ENCODE measurements at regions not wholly inside any gene's neighbourhood (a gene's known extent, or its start where the extent isn't known, plus 50 kb on each side); places are given as distances from the start of the nearest gene placed in this dataset.
A peak's percentile ranks its signal among the peaks of the same experiment; 100 is the strongest.

DNA sequence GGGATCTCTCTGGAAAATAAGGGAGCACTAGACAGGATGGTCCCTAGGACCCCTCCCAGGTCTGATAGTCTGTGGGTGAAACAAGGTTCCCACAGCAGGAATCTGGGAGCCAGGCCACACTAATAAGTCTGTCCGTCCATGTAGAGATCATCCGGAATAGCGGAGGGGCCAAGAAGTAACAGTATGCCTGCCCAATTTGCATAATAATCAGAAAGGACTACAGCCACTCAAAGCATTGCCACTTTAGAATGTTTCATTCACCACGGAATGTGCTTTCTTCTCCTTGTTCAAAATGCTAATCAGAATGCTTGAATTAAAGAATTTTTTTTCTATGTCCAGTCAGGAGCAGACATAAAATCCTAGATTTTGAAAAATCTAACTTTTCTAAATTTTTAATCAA is 254.9 kb downstream of the ACTL7B start:
- no peak for DNase-seq

DNA sequence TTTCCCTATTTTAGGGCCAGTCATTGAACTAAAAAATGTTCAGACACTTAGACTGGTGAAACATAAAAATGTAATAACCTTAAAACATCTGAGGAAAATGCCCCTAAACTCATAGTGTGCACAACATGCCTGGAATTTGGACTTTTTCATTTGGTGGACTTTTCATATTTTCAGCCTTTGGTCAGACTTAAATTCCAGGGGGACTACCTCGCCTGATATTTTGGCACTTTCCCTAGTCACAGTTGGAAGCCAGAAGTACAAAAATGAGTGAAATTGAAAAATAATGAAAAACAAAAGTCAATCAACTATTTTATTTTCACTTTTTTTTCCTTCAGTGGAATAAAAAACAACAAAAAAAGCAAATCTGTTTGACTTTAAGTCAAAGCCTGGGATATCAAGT is 256.2 kb downstream of the ACTL7B start:
- DNase-seq = no peak

DNA sequence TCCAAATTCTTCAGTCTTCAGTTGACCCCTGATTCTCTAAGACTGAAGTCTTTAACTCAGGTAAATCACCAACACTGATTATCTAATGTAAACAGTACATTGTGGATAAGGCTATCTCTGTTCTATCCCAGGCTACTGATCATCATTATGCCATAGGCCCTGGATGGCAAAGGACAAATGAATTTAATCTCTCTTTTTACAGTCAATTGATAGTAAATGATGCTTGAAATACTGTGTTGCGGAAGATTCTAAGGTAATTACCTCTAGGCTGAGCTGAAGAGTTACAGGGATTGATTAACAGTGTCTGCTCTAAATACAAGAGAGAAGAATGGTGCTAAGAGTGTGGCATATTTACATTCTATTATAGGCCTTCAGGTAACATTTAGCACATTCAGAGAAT is 264.7 kb downstream of the ACTL7B start:
- no peak for DNase-seq

DNA sequence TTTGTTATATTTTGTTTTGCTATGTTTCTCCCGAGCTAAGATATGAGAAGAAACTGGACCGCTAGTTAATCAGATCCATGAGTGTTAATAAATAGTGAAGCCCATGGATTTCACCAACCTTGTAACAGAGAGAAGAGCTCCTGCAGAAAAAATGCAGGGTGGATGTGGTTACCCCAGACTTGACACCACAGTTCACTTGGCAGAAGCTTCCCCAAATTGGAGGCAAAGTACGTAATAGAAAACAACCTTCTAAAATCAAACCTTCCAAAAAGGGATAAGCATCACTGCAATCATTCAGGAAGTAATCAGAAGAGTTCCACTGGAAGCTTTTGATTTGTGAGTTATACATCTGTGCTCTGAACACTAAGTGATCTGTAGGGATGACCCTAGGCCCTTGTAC is 267.5 kb downstream of the ACTL7B start:
- DNase-seq = no peak

DNA sequence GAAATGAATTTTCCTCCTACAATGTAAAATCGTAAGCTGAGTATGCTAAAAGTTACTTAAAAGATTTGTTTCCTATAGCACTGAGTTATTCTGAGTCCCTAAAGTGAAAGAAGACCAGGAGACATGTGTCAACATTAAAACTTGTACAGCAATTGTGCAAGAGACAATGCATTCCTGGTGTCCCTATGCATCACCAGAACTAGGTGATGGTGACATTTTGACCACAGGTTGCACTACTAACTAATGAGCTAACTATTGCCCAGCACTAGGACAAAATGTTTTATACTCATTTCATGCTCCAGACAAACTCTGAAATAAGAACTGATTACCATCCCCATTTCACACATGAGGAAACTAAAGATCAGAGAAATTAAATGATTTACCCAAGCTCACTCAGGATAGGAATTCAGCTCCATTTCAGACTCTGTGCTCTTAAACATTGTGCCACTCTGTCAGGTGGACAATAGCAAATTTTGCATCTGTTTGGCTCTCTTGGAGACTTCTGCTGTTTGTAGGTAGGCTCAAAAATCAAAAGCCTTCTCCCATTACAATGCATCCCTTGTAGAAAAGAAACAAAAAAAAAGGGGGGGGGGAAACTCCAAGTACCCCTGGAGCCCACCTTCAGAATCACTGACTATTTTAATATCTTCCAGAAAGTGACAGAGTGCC is 269.2 kb downstream of the ACTL7B start:
- DNase-seq = no peak

DNA sequence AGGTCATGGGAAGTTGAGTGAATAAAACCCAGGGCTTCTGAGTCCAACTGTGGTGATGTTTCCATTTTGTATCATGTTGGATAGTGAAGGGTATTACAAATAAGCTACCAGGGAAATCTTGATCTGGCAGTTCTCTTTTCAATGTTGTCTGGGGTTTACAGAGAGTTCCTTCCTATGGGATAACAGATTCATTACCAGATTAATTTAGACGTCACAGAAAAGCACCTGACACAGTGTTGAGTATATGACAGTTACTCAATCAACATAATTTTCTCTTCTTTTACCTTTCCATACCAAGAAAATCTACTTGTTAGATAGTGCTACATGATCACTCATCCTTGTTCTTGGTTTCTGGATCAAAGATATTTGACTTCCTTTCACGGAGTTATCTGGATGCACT is 270.9 kb downstream of the ACTL7B start:
- no peak for DNase-seq

DNA sequence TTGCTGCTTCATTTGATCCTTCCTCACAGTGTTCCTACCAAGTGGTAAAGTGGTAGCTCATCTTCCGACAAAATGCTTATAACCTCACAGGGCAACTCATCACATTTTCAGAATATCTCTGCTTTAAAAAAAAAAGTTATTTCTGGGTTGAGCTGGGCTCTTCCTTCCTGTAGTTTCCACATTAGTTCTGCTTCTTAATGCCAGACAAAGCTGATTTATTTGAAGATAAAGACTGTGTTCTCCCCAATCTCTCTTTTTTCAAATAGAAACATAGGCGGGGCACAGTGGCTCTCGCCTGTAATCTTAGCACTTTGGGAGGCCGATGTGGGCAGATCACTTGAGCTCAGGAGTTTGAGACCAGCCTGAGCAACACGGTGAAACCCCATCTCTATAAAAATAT is 273.1 kb downstream of the ACTL7B start:
- no peak for DNase-seq

DNA sequence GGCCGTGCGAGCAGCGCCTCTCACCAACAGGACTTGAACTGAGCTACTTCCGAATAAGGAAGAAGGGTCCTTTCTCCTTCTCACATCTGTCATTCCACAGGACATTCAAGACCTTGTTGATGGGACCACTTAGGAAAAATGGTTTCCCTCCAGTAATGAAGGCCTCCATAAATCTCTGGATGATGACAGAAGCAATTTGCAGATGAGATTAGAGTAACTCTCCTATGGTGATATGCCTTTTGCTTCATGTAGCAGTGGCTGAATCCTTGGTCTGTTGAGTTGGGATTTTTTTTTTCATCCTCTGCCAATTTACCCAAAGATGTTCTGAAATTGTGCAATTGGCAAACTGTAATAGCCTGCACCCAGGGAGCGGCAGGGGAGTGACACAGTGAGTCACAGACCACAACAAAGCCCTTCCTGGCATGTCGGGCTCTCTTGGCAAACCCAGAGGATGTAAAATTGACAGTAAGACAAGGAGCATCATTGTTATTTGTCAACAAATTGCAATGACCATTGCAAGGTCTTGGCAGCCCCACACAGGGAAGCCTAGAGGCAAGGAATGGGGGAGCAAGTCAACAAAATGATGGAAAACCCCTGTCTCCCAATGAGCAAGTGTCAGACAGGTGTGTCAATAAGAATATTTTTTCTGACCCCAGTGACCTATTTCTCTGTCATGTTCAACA is 275.9 kb downstream of the ACTL7B start:
- no peak for DNase-seq

DNA sequence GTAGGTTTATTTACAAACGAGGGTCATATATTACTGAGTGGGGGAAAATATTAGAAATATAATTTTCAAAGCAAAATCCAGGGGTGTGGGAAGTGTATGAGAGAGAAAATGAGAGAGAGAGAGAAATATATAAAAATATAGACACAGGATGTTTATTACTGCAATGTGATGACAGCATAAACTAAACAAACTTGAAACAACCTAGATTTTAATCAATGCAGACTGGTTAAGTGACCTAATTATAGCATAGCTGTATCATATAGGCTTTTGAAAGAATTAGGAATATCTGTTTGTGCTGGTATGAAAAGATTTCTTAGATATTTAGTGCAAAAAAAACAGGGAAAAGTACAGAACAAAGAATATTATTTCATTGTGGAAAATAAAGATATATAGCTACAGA is 280.5 kb downstream of the ACTL7B start:
- DNase-seq = no peak

DNA sequence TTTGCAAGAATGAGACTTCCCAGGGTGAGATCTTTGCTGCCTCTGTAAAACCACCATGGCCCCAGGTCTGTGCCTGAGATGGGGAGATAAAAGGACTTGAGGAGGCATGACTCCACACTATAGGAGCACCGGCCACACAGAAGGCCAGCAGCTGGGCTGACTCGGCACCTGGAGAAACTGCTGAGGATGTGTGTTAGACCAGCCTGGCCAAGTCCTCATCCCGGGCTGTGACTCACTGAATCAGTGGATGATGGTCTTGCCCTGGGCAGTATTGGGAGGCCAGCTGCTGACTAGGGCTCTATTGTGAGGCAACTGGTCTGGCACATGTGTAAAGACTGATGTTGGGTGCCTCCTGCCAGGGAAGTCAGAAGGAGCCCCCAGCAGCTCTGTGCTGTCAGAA is 286.2 kb downstream of the ACTL7B start:
- peak; percentile 3 for DNase-seq

DNA sequence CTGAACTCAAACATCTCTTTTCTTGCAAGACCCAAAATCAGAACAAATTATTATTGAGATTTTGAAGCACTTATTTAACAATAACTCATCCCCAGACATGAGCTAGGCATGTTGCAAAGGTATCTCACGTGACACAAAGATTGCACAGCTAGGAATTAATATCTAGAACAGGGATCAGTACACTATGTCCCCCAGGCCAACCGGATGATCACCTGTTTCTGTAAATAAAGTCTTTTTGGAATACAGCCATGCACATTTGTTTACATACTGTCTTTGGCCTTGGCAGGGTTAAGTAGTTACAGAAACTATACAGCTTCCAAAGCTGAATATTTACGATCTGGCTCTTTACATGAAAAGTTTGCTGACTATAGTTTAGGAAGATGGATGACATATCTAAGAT is 287.7 kb downstream of the ACTL7B start:
- DNase-seq = no peak

DNA sequence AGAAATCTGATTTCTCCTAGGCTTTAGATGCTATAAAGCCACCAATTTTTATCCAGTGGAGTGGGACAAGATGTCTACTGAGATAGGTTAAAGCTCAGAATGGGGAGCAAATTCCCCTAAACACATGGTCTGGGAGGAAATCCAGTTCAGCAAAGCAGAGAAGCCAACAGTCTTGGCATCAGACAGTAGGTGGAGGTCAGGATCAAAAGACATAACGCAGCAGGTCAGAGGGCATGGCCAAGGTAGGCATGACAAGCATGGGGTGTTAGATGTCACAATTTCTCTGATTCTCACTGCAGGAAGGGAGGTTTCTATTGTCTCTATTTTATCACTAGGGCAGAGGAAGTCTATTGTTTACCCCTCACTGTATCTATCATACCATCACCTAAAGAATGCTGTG is 288.2 kb downstream of the ACTL7B start:
- DNase-seq = no peak

DNA sequence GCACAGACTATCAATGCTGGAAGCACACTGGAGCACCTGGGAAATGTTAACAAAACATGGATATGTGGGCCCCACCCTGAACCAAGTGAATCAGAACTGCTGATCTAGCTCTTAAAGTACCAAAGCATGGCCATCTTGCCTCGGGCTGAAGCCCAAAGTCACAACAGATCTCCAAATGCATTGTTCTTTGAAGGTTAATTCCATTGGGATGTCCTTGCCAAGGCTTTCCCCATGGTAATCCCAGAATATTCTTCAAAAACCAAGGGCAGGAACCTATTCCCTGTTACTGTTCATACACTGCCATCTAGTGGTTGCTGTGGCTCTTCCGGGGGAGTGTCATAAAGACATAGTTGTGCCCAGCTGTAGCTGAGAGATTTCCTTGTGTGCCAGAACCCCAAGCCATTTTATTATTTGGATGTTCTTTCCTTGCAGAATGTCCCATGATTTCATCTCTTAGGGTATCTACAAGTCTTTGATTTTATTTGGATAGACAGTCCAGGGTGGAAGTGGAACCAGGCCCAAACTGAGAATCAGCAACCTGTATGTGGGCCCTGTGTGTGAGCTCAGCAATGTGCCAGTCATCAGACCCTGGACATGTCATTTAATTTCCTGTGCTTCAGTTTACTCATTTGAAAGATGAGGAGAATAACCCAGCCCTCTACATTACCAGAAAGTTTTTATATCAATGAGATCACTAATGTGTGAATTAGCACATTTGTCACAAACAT is 290.0 kb downstream of the ACTL7B start:
- peak; percentile 91 for DNase-seq

DNA sequence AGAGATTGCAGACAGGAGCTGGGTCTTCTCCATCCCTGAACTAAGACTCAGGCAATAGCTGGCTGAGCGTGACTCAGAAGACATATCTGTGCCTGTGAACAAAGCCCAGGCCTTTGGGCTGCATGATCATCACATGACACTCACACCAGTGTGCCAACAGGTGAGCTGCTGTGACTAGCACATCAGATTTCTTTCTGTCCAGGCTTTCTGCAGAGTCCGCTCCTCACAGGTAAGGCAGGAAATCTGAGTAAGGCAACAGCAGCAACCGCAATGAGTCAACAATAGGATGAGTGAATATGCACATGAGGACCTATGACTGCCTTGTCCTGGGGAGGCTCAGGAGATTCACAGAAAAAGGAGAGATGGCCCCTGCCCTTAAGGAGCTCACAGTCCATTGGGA is 293.6 kb downstream of the ACTL7B start:
- DNase-seq = no peak

DNA sequence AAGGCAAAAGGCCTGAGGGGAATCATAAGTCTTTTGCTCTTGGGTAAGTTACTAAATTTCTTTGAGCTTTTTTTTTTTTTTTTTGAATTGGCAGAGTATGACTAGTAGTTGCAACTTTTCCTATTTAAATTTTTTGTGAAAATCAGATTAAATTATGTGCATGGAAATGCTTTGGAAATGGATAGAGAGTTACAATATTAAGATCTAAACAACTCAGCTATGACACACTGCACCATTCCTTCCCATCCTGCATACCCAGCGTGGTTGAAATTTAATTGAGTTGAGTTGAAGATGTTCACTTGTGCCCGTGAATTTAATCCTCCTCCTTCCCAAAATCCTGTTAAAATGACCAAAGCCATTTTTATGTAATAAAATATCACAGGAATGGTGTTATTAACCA is 296.4 kb downstream of the ACTL7B start:
- DNase-seq = no peak

DNA sequence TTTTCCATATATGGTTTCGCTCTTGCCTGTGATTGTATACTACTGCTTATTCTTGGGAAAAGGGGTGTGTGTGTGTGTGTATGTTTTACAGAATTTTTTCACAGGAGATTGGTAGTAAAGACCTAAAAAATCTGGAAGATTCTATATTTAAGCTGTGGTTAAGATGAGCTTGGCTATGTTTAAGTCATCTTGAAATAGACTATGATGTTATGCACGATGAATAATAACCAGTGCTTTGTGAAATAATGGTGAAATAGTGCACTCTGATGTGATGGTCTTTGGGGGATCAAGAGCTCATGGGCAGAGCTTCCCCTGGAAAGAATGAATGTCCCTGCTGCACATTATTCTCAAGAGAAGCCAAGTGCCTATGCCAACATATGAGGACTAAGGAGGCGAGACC is 301.0 kb downstream of the ACTL7B start:
- DNase-seq = no peak

DNA sequence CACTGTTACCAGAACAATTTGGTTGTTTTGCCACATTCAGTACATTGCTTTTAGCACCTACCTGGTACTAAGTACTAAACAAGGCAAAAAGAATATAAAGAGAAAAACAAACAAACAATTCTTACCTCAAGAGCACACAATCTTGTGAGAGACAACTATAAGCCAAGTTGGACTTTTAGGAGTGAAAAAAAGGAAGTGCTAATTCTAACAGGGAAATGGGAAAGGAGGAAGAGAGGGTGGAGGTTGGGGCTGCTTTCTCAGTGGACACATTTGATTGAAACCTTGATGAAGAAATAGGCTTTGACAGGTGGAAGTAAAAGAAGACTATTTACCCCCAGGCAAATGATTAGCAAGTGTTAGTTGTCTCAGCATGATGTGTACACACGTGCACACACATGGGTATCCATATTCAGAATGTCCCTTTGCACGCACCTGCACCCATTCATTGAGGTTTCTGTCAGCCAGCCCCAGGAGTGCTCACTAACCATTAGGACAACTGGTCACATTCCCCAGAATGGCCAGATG is 302.6 kb downstream of the ACTL7B start:
- no peak for DNase-seq

DNA sequence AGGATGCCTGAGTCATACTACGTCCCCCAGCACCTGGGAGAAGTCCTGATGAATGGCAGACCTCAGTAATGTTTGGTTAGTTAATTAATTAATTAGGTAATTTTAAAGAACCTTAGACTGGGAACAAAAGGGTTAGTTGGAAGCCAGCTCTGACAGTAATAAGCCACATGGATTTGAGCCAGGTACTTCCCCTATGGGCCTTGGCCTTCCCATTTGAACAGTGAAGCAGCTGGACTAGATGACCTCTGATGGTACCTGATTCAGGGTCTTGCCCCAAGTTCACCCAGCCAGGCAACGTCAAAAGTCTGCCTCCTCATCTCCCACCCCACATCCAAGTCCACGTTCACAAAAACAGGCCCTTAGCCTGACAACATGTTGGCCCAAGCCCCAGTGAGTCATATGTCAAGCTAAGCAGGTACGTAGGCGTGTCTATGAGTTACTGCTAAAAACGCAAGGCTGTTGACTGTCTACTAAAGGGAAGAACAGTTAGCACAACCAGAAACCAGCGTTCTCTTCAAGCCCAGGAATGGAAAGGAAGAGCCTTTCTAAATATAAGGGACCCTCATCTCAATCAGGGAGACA is 303.2 kb downstream of the ACTL7B start:
- DNase-seq = no peak

DNA sequence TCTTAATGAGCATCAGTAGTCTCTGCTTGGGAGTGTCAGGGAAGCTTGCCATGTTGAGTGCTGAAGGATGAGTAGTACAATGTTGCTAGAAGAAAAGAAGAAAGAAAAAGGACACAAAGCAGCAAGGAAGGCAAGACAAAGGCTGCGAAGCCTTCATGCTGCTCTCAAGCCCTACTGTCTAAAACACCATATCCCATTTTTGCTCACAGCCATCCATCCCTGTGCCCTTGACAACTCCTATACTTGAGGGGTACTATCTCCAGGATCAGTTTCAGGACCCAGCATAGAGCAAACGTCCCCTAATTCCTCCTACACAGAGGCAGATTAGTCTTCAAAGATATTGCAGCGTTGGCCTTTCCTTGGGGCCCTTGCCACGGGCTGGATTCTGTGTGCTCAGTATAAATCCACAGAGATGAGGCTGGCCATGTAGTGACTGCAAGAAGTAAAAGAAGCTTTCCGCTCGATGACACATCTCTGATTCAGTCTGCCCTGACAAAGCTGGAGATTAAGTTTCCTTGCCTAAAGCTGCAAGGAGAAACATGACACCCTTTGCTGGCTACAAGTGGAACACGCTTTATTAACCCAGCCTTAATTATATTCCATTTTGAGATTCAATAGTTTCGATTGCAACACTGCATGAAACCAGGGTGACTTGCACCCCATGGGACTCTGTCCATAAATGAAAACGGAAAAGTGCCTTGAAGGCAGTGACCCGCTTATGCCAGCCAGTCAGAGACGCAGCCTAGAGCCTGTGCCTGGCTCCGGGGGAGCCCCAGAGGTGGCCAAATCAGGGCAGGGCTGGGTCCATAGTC is 304.6 kb downstream of the ACTL7B start:
- no peak for DNase-seq

DNA sequence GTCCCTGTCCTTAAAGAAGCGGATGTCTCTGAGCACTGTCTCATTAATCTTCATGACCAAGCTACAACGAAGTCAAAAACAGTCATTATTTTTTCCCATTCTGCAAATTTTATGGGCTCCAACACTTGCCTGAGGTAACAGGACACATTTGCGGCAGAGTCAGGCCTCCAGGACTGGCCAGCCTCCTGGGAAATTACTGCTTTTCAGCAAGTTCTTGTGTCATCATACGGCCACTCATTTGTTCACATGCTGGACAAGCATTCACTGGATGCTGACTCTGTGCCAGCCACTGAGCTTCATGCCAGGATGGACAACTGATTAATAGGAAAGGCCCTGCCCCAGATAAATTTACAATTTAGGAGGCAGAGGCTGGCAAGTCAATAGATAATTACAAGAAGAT is 305.7 kb downstream of the ACTL7B start:
- no peak for DNase-seq

DNA sequence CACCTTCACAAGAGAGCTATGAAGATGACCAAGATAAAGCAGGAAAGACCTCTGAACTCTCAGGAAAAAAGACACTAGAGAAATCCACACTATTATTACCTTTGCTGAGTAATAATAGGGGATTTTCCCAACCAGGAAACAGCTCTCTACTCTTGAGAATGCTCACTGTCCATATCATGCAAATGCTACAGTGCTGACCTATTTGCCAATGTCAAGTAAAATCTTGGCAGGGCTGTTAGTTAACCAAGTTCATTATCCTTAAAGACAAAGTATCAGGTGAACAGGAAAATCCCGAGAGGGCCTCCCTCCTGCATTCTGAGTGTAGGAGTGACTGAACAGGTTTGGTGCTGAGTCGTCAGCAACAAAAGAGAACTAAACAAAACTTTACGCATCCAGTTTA is 306.6 kb downstream of the ACTL7B start:
- no peak for DNase-seq

DNA sequence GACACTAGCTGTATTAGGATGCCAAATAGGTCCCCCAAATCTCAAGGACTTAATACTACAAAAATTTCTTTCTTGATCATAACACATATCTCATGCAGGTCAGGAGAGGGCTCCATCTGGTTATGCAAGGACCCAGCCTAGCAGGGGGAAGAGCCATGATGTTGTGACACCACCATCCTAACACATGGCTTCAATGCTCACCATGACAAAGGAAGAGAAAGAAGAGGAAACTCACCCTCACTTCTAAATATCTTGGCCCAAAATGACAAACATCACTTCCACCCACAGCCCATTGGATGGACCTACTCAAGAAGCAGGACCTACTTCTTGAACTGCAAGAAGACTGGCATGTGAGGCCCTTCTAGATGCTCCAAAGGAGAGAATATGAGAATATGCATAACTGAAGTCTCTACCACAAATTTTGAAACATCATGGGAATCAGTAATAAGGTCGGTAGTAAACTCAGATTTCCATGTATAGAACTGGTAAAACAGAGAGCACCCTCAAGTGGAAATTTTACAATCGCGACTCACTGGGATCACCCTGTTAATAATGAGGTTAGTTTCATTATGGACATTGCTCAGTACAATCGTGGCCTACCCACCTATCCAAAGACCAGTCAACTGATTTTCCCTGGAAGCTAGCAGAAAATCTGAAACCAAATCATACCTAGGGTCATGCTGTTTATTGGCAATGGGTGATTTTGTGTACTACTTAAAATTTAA is 308.2 kb downstream of the ACTL7B start:
- DNase-seq = no peak

Data from dermis blood vessel endothelial cell (primary cell).